ENCODE measurements at regions not wholly inside any gene's neighbourhood (a gene's known extent, or its start where the extent isn't known, plus 50 kb on each side); places are given as distances from the start of the nearest gene placed in this dataset.
A peak's percentile ranks its signal among the peaks of the same experiment; 100 is the strongest.

- DNase-seq (ENCODE audit: low read depth in 2 of 3, low spot score in 2 of 3) = no peak
Observed at GRCh38 chr4:166259081-166259480, 386.0 kb downstream of the TLL1 start.

GRCh38 chr4:166274136-166274761 is 401.2 kb downstream of the TLL1 start:
- DNase-seq (ENCODE audit: low read depth in 2 of 3, low spot score in 2 of 3) = no peak

- no peak for DNase-seq (ENCODE audit: low read depth in 2 of 3, low spot score in 2 of 3)
Observed at GRCh38 chr4:166274775-166275174, 401.7 kb downstream of the TLL1 start.

- no peak for DNase-seq (ENCODE audit: low read depth in 2 of 3, low spot score in 2 of 3)
Observed at GRCh38 chr4:166277401-166277800, 404.4 kb downstream of the TLL1 start.

GRCh38 chr4:166277853-166278252 is 404.8 kb downstream of the TLL1 start:
- DNase-seq (ENCODE audit: low read depth in 2 of 3, low spot score in 2 of 3) = no peak

GRCh38 chr4:166279261-166279660 is 406.2 kb downstream of the TLL1 start:
- no peak for DNase-seq (ENCODE audit: low read depth in 2 of 3, low spot score in 2 of 3)

GRCh38 chr4:166280642-166281041 is 407.6 kb downstream of the TLL1 start:
- no peak for DNase-seq (ENCODE audit: low read depth in 2 of 3, low spot score in 2 of 3)

GRCh38 chr4:166282081-166282770 is 409.2 kb downstream of the TLL1 start:
- no peak for DNase-seq (ENCODE audit: low read depth in 2 of 3, low spot score in 2 of 3)

GRCh38 chr4:166284221-166284620 is 411.2 kb downstream of the TLL1 start:
- no peak for DNase-seq (ENCODE audit: low read depth in 2 of 3, low spot score in 2 of 3)

- DNase-seq (ENCODE audit: low read depth in 2 of 3, low spot score in 2 of 3) = no peak
Observed at GRCh38 chr4:166290426-166290825, 417.4 kb downstream of the TLL1 start.

GRCh38 chr4:166293556-166293955 is 420.5 kb downstream of the TLL1 start:
- DNase-seq (ENCODE audit: low read depth in 2 of 3, low spot score in 2 of 3) = no peak

GRCh38 chr4:166301266-166301665 is 428.2 kb downstream of the TLL1 start:
- DNase-seq (ENCODE audit: low read depth in 2 of 3, low spot score in 2 of 3) = no peak

- DNase-seq (ENCODE audit: low read depth in 2 of 3, low spot score in 2 of 3) = no peak
Observed at GRCh38 chr4:166308647-166309046, 435.6 kb downstream of the TLL1 start.

- DNase-seq (ENCODE audit: low read depth in 2 of 3, low spot score in 2 of 3) = no peak
Observed at GRCh38 chr4:166309286-166309685, 436.2 kb downstream of the TLL1 start.

GRCh38 chr4:166311169-166311568 is 438.1 kb downstream of the TLL1 start:
- DNase-seq (ENCODE audit: low read depth in 2 of 3, low spot score in 2 of 3) = no peak

GRCh38 chr4:166312166-166312565 is 439.1 kb downstream of the TLL1 start:
- no peak for DNase-seq (ENCODE audit: low read depth in 2 of 3, low spot score in 2 of 3)

- DNase-seq (ENCODE audit: low read depth in 2 of 3, low spot score in 2 of 3) = no peak
Observed at GRCh38 chr4:166314902-166315301, 441.9 kb downstream of the TLL1 start.

GRCh38 chr4:166315721-166316467 is 442.9 kb downstream of the TLL1 start:
- no peak for DNase-seq (ENCODE audit: low read depth in 2 of 3, low spot score in 2 of 3)

- DNase-seq (ENCODE audit: low read depth in 2 of 3, low spot score in 2 of 3) = no peak
Observed at GRCh38 chr4:166318810-166319525, 445.9 kb downstream of the TLL1 start.

GRCh38 chr4:166323250-166323649 is 450.2 kb downstream of the TLL1 start:
- DNase-seq (ENCODE audit: low read depth in 2 of 3, low spot score in 2 of 3) = no peak

GRCh38 chr4:166324321-166324720 is 451.3 kb downstream of the TLL1 start:
- peak in 2 of 3 donors; percentile 9 to 56 for DNase-seq (ENCODE audit: low read depth in 2 of 3, low spot score in 2 of 3)

Measured in hematopoietic multipotent progenitor cell (in vitro differentiated cells).